ENCODE measurements at regions not wholly inside any gene's neighbourhood (a gene's known extent, or its start where the extent isn't known, plus 50 kb on each side); places are given as distances from the start of the nearest gene placed in this dataset.

- Histone ChIP-seq H2AFZ (no peak overlapping the region), H3K27ac (no peak overlapping the region), H4K20me1 (ENCODE audit: insufficient read depth, poor library complexity, severe bottlenecking) (no peaks in the 10 kb centered on the region), H3K79me2 (no peaks in the 10 kb centered on the region), H3K9me3 (ENCODE audit: low read depth) (no peaks in the 10 kb centered on the region), H3K36me3 (replicated peaks; ENCODE audit: insufficient read depth, low read depth) (no peaks in the 10 kb centered on the region), H3K27me3 (no peaks in the 10 kb centered on the region), H3K4me2 (no peak overlapping the region), H3K4me3 (no peak overlapping the region), H3K4me1 (ENCODE audit: insufficient read depth) (peaks cover 7% of the 10 kb centered on the region), H3K9me2 (replicated peaks; ENCODE audit: insufficient read depth) (no peaks in the 10 kb centered on the region)
- 95% methylated on average over 1 of the region's 1 CpG for WGBS (ENCODE audit: low lambda C conversion rate, missing lambda C conversion rate)
- no peak for DNase-seq (ENCODE audit: low spot score)
- TF ChIP-seq CTCF (IDR thresholded peaks at IDR 0.05; ENCODE audit: poor library complexity) (no peak), EZH2phosphoT487 (IDR thresholded peaks at IDR 0.05; ENCODE audit: low read depth, severe bottlenecking, unreplicated experiment) (no peak), EZH2 (IDR thresholded peaks at IDR 0.05; ENCODE audit: borderline replicate concordance) (no peak)
These were observed 64.2 kb upstream of the EEA1 start for GRCh38 chr12:92993259-92993658.

GRCh38 chr12:92995258-92995903 lies 66.3 kb upstream of the EEA1 start:
- Histone ChIP-seq H4K20me1 (ENCODE audit: insufficient read depth, poor library complexity, severe bottlenecking) (no peaks in the 10 kb centered on the region), H3K27me3 (no peaks in the 10 kb centered on the region), H3K4me2 (no peak overlapping the region), H3K79me2 (no peaks in the 10 kb centered on the region), H3K9me2 (replicated peaks; ENCODE audit: insufficient read depth) (no peaks in the 10 kb centered on the region), H3K4me3 (no peak overlapping the region), H3K9me3 (ENCODE audit: low read depth) (no peaks in the 10 kb centered on the region), H3K27ac (no peak overlapping the region), H3K4me1 (ENCODE audit: insufficient read depth) (no peaks in the 10 kb centered on the region), H3K36me3 (replicated peaks; ENCODE audit: insufficient read depth, low read depth) (no peaks in the 10 kb centered on the region), H2AFZ (no peak overlapping the region)
- TF ChIP-seq EZH2phosphoT487 (IDR thresholded peaks at IDR 0.05; ENCODE audit: low read depth, severe bottlenecking, unreplicated experiment) = no peak
- TF ChIP-seq EZH2 (IDR thresholded peaks at IDR 0.05; ENCODE audit: borderline replicate concordance) = no peak
- no peak for TF ChIP-seq CTCF (IDR thresholded peaks at IDR 0.05; ENCODE audit: poor library complexity)
- no peak for DNase-seq (ENCODE audit: low spot score)
- WGBS (ENCODE audit: low lambda C conversion rate, missing lambda C conversion rate) = 96% methylated on average over 7 of the region's 7 CpGs

- TF ChIP-seq EZH2phosphoT487 (IDR thresholded peaks at IDR 0.05; ENCODE audit: low read depth, severe bottlenecking, unreplicated experiment) (no peak), CTCF (IDR thresholded peaks at IDR 0.05; ENCODE audit: poor library complexity) (no peak), EZH2 (IDR thresholded peaks at IDR 0.05; ENCODE audit: borderline replicate concordance) (no peak)
- no peaks in the 10 kb centered on the region for H3K36me3 ChIP-seq (replicated peaks; ENCODE audit: insufficient read depth, low read depth)
- H3K9me2 ChIP-seq (replicated peaks; ENCODE audit: insufficient read depth) = no peaks in the 10 kb centered on the region
- H4K20me1 ChIP-seq (ENCODE audit: insufficient read depth, poor library complexity, severe bottlenecking) = no peaks in the 10 kb centered on the region
- WGBS (ENCODE audit: low lambda C conversion rate, missing lambda C conversion rate) = 61% methylated on average over 5 of the region's 5 CpGs
- no peak overlapping the region for H2AFZ ChIP-seq
- H3K4me2 ChIP-seq = no peak overlapping the region
- DNase-seq (ENCODE audit: low spot score) = no peak
- H3K4me3 ChIP-seq = no peak overlapping the region
- H3K4me1 ChIP-seq (ENCODE audit: insufficient read depth) = peaks cover 2% of the 10 kb centered on the region
- H3K27me3 ChIP-seq = no peaks in the 10 kb centered on the region
- H3K79me2 ChIP-seq = no peaks in the 10 kb centered on the region
- H3K27ac ChIP-seq = peak overlapping the region; percentile 82
- no peaks in the 10 kb centered on the region for H3K9me3 ChIP-seq (ENCODE audit: low read depth)
These were observed 70.9 kb upstream of the EEA1 start for GRCh38 chr12:93000026-93000425.
